ENCODE measurements at regions not wholly inside any gene's neighbourhood (a gene's known extent, or its start where the extent isn't known, plus 50 kb on each side); places are given as distances from the start of the nearest gene placed in this dataset.

DNA sequence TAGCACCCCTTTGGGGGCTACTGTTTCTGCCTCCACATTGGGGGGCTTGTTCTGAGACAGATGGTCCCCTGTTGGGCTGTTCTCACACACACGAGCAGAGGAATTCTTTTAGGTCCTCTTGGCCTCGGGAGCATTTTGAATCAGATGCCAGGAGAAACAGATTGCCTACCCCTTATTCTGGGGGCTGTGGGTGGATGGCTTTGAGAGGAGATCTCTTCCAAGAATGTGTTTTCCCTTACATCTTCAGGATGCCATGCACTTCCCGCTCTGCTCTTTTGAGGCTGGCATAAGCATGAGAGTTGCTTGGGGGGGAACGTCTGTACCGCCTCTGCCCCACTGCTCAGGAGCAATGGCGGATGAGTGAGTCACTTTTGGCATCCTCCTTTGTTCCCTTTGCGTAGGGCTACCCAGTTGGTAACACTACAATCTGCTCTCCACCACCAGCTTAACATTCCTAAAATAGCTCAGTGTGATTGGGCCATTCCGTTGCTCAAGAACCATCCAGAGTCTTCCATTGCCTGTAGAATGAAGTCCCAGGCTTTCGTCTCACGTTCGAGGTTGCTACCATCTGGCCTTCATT is 154.4 kb downstream of the RPLP1 start:
- TF ChIP-seq, protein P1, sequence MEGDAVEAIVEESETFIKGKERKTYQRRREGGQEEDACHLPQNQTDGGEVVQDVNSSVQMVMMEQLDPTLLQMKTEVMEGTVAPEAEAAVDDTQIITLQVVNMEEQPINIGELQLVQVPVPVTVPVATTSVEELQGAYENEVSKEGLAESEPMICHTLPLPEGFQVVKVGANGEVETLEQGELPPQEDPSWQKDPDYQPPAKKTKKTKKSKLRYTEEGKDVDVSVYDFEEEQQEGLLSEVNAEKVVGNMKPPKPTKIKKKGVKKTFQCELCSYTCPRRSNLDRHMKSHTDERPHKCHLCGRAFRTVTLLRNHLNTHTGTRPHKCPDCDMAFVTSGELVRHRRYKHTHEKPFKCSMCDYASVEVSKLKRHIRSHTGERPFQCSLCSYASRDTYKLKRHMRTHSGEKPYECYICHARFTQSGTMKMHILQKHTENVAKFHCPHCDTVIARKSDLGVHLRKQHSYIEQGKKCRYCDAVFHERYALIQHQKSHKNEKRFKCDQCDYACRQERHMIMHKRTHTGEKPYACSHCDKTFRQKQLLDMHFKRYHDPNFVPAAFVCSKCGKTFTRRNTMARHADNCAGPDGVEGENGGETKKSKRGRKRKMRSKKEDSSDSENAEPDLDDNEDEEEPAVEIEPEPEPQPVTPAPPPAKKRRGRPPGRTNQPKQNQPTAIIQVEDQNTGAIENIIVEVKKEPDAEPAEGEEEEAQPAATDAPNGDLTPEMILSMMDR (conservative IDR thresholded peaks at IDR 0.05), result no peak
- TF ChIP-seq EZH2 (IDR thresholded peaks at IDR 0.05; ENCODE audit: low read depth), result no peak

Measured in PC-9 (cell line).